ENCODE measurements at regions not wholly inside any gene's neighbourhood (a gene's known extent, or its start where the extent isn't known, plus 50 kb on each side); places are given as distances from the start of the nearest gene placed in this dataset.
A peak's percentile ranks its signal among the peaks of the same experiment; 100 is the strongest.

DNA sequence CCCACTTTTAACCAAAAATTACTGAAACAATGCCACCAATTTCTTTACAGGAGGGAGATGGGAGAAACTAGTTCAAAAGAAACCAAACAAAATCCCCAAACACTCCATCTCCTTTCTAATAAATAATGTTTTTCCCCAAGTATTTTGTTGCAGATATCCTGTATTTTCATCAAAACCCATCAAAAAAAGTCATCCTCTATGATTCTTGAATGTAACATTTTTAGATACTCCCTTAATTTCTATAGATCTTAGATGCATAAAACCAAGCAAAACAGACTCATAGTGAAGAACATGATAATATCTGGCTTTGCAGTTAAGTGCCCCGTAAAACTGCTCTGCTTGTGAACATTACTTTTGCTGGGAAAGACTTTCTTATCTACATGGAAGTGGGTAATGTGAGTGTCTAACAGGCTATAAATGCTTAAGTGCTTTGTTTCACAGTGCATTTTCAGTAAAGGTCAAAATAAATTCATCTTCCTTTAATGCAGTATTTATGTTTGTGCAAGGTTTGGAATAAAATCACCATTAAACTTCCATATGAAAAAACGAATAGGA, 77.3 kb upstream of the TBCA start:
- DNase-seq (ENCODE audit: low read depth, low spot score) = no peak
- H3K4me1 ChIP-seq (ENCODE audit: control insufficient read depth, insufficient read depth, low read length) = peaks cover 3% of the 10 kb centered on the region; the same call in 1 of the 2 replicates
- H3K27ac ChIP-seq (ENCODE audit: control insufficient read depth, insufficient read depth) = peak overlapping the region; percentile 78
- WGBS (ENCODE audit: insufficient coverage, insufficient replicate concordance, low lambda C conversion rate, missing lambda C conversion rate) = 21% methylated on average over 2 of the region's 2 CpGs
- H4K20me1 ChIP-seq (ENCODE audit: control insufficient read depth, insufficient read depth) = no peaks in the 10 kb centered on the region
- ATAC-seq = no peak
- H3K4me3 ChIP-seq = peak overlapping the region; percentile 76; the same call in 1 of the 2 replicates
- H3K79me2 ChIP-seq (ENCODE audit: control insufficient read depth, insufficient read depth, low read length) = no peaks in the 10 kb centered on the region
- in situ Hi-C loops (cut with MboI) = no loop called here
- CTCF ChIA-PET = interaction anchor here (0.8 to 3.0 kb wide), 6 partner anchors 16 to 293 kb away, joined by 3 to 13 read pairs (median 3); no protein-coding TSS in a partner anchor
- peak overlapping the region; percentile 78 for H2AFZ ChIP-seq (ENCODE audit: control insufficient read depth, low read depth, low read length)
- POLR2A ChIA-PET = interaction anchor here (0.6 to 2.3 kb wide), 5 partner anchors 9 to 27 kb away, joined by 3 to 10 read pairs (median 4); no protein-coding TSS in a partner anchor
- TF ChIP-seq MYB (IDR thresholded peaks at IDR 0.05; ENCODE audit: borderline replicate concordance, low read depth, low read length) = 0 out of 2 replicates have a peak, but pooled peaks have one; percentile 28
- TF ChIP-seq EED (IDR thresholded peaks at IDR 0.05; ENCODE audit: low read depth) = no peak
- no peaks in the 10 kb centered on the region for H3K27me3 ChIP-seq (replicated peaks in 1 of 2; ENCODE audit: control insufficient read depth in 2 of 2, insufficient read depth in 2 of 2, low read length in 1 of 2)
- BruUV-seq (replicated peaks) = no TSS peak
- no peak for FAIRE-seq
- peak overlapping the region; percentile 93; the same call in 1 of the 2 replicates for H3K4me2 ChIP-seq (ENCODE audit: control insufficient read depth, insufficient read depth)
- SMC1A ChIA-PET (ENCODE audit: uncharacterized antibody, unreplicated experiment) = interaction anchor here (0.6 to 3.8 kb wide), 20 partner anchors 8 to 1620 kb away, joined by 3 to 31 read pairs (median 4); partner anchors contain the start of gene WDR41
- no peak overlapping the region for H3K9ac ChIP-seq (ENCODE audit: control insufficient read depth, insufficient read depth, low read length)
- H3K9me3 ChIP-seq (replicated peaks; ENCODE audit: control insufficient read depth, insufficient read depth, low read length) = no peaks in the 10 kb centered on the region; the same call in 2 of the 3 replicates
- RAD21 ChIA-PET (ENCODE audit: unreplicated experiment) = interaction anchor here (0.7 to 2.7 kb wide), 15 partner anchors 11 to 361 kb away, joined by 3 to 25 read pairs (median 5); partner anchors contain the start of gene WDR41
- no peaks in the 10 kb centered on the region for H3K36me3 ChIP-seq (ENCODE audit: control insufficient read depth in 2 of 2, insufficient read depth in 2 of 2, low read length in 1 of 2)
- intact Hi-C loops (cut with micrococcal nuclease; ENCODE audit: unreplicated experiment) = loop anchor here (1.0 to 10.0 kb wide), 4 partner anchors 77 to 221 kb away; partner anchors contain the start of gene TBCA

DNA sequence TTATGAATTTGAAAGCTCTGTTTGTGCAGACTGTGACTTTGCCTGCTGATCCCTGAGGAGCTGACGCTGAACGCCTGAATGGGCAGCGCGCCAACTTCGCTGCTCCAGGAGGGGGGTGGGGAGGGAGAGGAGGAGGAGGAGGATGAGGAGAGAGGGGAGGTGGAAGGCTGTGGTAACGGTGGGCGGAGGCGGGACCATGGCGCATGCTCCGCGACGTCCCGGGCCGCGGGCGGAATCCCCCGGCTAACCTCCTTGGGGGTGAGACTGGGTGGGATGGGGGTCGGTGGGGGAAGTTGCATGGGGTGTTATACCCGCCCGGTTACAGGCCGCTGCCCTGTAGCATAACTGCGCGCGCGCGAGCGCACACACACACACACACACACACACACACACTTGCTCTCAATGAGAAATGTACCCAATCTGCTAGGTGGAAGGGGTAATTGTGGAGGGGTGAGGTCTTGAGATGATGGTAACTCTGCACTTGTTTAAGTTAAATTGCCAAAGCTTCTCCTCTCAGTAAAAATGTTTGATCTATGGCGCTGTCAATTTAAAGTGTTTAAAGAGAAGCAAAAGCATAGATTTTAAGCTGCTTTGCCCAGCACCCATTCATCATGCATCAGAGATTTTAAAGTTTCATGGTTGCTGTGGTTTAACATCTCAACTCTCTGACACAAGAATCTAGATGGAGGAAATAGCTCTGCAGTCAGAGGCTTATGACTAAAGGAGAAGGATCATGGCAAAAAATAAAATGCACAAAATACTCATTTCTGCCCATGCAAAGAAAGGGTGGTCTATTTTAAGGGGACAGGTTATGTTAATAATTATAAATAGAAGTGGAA, 76.6 kb upstream of the TBCA start:
- Histone ChIP-seq H3K4me1 (ENCODE audit: control insufficient read depth, insufficient read depth, low read length) (peaks cover 3% of the 10 kb centered on the region; the same call in 1 of the 2 replicates), H3K79me2 (ENCODE audit: control insufficient read depth, insufficient read depth, low read length) (no peaks in the 10 kb centered on the region), H3K9me3 (replicated peaks; ENCODE audit: control insufficient read depth, insufficient read depth, low read length) (no peaks in the 10 kb centered on the region; the same call in 2 of the 3 replicates), H3K9ac (ENCODE audit: control insufficient read depth, insufficient read depth, low read length) (peak overlapping the region; percentile 58), H3K4me2 (ENCODE audit: control insufficient read depth, insufficient read depth) (peak overlapping the region; percentile 93), H3K36me3 (ENCODE audit: control insufficient read depth in 2 of 2, insufficient read depth in 2 of 2, low read length in 1 of 2) (no peaks in the 10 kb centered on the region), H2AFZ (ENCODE audit: control insufficient read depth, low read depth, low read length) (peak overlapping the region; percentile 78), H3K27ac (ENCODE audit: control insufficient read depth, insufficient read depth) (peak overlapping the region; percentile 78), H3K27me3 (replicated peaks in 1 of 2; ENCODE audit: control insufficient read depth in 2 of 2, insufficient read depth in 2 of 2, low read length in 1 of 2) (no peaks in the 10 kb centered on the region), H3K4me3 (peak overlapping the region; percentile 76), H4K20me1 (ENCODE audit: control insufficient read depth, insufficient read depth) (no peaks in the 10 kb centered on the region)
- FAIRE-seq (peak; percentile 93), ATAC-seq (peak; percentile 94), DNase-seq (ENCODE audit: low read depth, low spot score) (peak; percentile 80)
- in situ Hi-C loops (cut with MboI) = no loop called here
- intact Hi-C loops (cut with micrococcal nuclease; ENCODE audit: unreplicated experiment) = loop anchor here (1.0 to 10.0 kb wide), 4 partner anchors 76 to 220 kb away; partner anchors contain the start of gene TBCA
- ChIA-PET RAD21 (ENCODE audit: unreplicated experiment) (interaction anchor here (0.7 to 2.7 kb wide), 14 partner anchors 11 to 361 kb away, joined by 3 to 25 read pairs (median 4); partner anchors contain the start of gene WDR41), POLR2A (interaction anchor here (0.7 to 2.3 kb wide), 6 partner anchors 10 to 57 kb away, joined by 3 to 10 read pairs (median 4); no protein-coding TSS in a partner anchor), CTCF (interaction anchor here (0.6 to 3.0 kb wide), 5 partner anchors 17 to 293 kb away, joined by 3 to 13 read pairs (median 3); no protein-coding TSS in a partner anchor), SMC1A (ENCODE audit: uncharacterized antibody, unreplicated experiment) (interaction anchor here (0.6 to 3.8 kb wide), 20 partner anchors 9 to 1621 kb away, joined by 3 to 31 read pairs (median 4); partner anchors contain the start of gene WDR41)
- WGBS (ENCODE audit: insufficient coverage, insufficient replicate concordance, low lambda C conversion rate, missing lambda C conversion rate) = 0% methylated on average over 11 of the region's 28 CpGs
- BruUV-seq (replicated peaks) = no TSS peak
- TF ChIP-seq RBBP5 (conservative IDR thresholded peaks at IDR 0.05) (no peak), YY1 (IDR thresholded peaks at IDR 0.05; ENCODE audit: low read depth, low read length) (0 out of 2 replicates have a peak, but pooled peaks have one; percentile 41), HDAC6 (IDR thresholded peaks at IDR 0.05; ENCODE audit: unreplicated experiment) (no peak), CEBPB (IDR thresholded peaks at IDR 0.05; ENCODE audit: borderline replicate concordance in 1 of 2, low read depth in 2 of 2, low read length in 2 of 2) (no peak)
- TF ChIP-seq, protein P1, sequence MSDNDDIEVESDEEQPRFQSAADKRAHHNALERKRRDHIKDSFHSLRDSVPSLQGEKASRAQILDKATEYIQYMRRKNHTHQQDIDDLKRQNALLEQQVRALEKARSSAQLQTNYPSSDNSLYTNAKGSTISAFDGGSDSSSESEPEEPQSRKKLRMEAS (IDR thresholded peaks at IDR 0.05; ENCODE audit: low read depth, low read length) = no peak
- TF ChIP-seq, protein P2, sequence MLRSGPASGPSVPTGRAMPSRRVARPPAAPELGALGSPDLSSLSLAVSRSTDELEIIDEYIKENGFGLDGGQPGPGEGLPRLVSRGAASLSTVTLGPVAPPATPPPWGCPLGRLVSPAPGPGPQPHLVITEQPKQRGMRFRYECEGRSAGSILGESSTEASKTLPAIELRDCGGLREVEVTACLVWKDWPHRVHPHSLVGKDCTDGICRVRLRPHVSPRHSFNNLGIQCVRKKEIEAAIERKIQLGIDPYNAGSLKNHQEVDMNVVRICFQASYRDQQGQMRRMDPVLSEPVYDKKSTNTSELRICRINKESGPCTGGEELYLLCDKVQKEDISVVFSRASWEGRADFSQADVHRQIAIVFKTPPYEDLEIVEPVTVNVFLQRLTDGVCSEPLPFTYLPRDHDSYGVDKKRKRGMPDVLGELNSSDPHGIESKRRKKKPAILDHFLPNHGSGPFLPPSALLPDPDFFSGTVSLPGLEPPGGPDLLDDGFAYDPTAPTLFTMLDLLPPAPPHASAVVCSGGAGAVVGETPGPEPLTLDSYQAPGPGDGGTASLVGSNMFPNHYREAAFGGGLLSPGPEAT (IDR thresholded peaks at IDR 0.05; ENCODE audit: low read depth) = peak; percentile 64
- TF ChIP-seq, protein P3, sequence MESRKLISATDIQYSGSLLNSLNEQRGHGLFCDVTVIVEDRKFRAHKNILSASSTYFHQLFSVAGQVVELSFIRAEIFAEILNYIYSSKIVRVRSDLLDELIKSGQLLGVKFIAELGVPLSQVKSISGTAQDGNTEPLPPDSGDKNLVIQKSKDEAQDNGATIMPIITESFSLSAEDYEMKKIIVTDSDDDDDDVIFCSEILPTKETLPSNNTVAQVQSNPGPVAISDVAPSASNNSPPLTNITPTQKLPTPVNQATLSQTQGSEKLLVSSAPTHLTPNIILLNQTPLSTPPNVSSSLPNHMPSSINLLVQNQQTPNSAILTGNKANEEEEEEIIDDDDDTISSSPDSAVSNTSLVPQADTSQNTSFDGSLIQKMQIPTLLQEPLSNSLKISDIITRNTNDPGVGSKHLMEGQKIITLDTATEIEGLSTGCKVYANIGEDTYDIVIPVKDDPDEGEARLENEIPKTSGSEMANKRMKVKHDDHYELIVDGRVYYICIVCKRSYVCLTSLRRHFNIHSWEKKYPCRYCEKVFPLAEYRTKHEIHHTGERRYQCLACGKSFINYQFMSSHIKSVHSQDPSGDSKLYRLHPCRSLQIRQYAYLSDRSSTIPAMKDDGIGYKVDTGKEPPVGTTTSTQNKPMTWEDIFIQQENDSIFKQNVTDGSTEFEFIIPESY (IDR thresholded peaks at IDR 0.05) = no peak
